ENCODE measurements at regions not wholly inside any gene's neighbourhood (a gene's known extent, or its start where the extent isn't known, plus 50 kb on each side); places are given as distances from the start of the nearest gene placed in this dataset.

GRCh38 chr4:111187108-111187507, 564.2 kb upstream of the PITX2 start:
- DNase-seq: no peak

- DNase-seq: no peak
Observed at GRCh38 chr4:111198446-111198845, 575.6 kb upstream of the PITX2 start.

- DNase-seq: no peak
Observed at GRCh38 chr4:111204797-111205196, 581.9 kb upstream of the PITX2 start.

GRCh38 chr4:111208970-111209369, 586.1 kb upstream of the PITX2 start:
- no peak for DNase-seq

GRCh38 chr4:111209706-111210105, 586.8 kb upstream of the PITX2 start:
- no peak for DNase-seq

GRCh38 chr4:111210595-111210994, 587.7 kb upstream of the PITX2 start:
- DNase-seq: no peak

GRCh38 chr4:111213531-111213930, 590.7 kb upstream of the PITX2 start:
- DNase-seq: no peak

GRCh38 chr4:111214371-111214770, 591.5 kb upstream of the PITX2 start:
- DNase-seq: no peak

- no peak for DNase-seq
Observed at GRCh38 chr4:111215755-111216154, 592.9 kb upstream of the PITX2 start.

- no peak for DNase-seq
Observed at GRCh38 chr4:111216791-111217190, 593.9 kb upstream of the PITX2 start.

- DNase-seq: no peak
Observed at GRCh38 chr4:111221371-111221770, 598.5 kb upstream of the PITX2 start.

- no peak for DNase-seq
Observed at GRCh38 chr4:111228396-111228795, 605.5 kb upstream of the PITX2 start.

GRCh38 chr4:111228874-111229273, 606.0 kb upstream of the PITX2 start:
- no peak for DNase-seq

GRCh38 chr4:111230265-111230664, 607.4 kb upstream of the PITX2 start:
- DNase-seq: no peak

GRCh38 chr4:111231281-111231680, 608.4 kb upstream of the PITX2 start:
- no peak for DNase-seq

- no peak for DNase-seq
Observed at GRCh38 chr4:111234939-111235338, 612.1 kb upstream of the PITX2 start.

- no peak for DNase-seq
Observed at GRCh38 chr4:111263836-111264235, 641.0 kb upstream of the PITX2 start.

- DNase-seq: no peak
Observed at GRCh38 chr4:111266937-111267336, 644.1 kb upstream of the PITX2 start.

- DNase-seq: no peak
Observed at GRCh38 chr4:111267786-111268185, 644.9 kb upstream of the PITX2 start.

GRCh38 chr4:111268769-111269414, 646.0 kb upstream of the PITX2 start:
- DNase-seq: no peak

- DNase-seq: no peak
Observed at GRCh38 chr4:111269439-111269838, 646.6 kb upstream of the PITX2 start.

- DNase-seq: no peak
Observed at GRCh38 chr4:111274060-111274459, 651.2 kb upstream of the PITX2 start.

GRCh38 chr4:111274486-111274885, 651.6 kb upstream of the PITX2 start:
- DNase-seq: no peak

GRCh38 chr4:111281219-111281618, 658.3 kb upstream of the PITX2 start:
- DNase-seq: no peak

- no peak for DNase-seq
Observed at GRCh38 chr4:111282035-111282434, 659.2 kb upstream of the PITX2 start.
